ENCODE measurements at regions not wholly inside any gene's neighbourhood (a gene's known extent, or its start where the extent isn't known, plus 50 kb on each side); places are given as distances from the start of the nearest gene placed in this dataset.
"Not testable (repeated sequence)": the region's sequence is repeated elsewhere in the genome, so short reads cannot be mapped to it uniquely, and the experiment has no call there.

DNA sequence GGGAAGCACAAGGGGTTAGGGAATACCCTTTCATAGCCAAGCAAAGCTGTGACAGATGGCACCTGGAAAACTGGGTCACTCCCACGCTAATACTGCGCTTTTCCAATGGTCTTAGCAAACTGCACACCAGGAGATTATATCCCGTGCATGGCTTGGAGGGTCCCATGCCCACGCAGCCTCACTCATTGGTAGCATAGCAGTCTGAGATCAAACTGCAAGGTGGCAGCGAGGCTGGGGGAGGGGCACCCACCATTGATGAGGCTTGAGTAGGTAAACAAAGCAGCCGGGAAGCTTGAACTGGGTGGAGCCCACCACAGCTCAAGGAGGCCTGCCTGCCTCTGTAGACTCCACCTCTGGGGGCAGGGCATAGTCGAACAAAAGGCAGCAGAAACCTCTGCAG lies 63.2 kb upstream of the ADAMTS3 start:
- not testable (repeated sequence) for TF ChIP-seq MAFK (IDR thresholded peaks at IDR 0.05; ENCODE audit: low read depth, low read length); CTCF (conservative IDR thresholded peaks at IDR 0.05; ENCODE audit: low read depth, low read length); CHD1 (IDR thresholded peaks at IDR 0.05; ENCODE audit: low read depth, low read length); MAZ (IDR thresholded peaks at IDR 0.05; ENCODE audit: borderline replicate concordance, low read depth, low read length); POLR2A (IDR thresholded peaks at IDR 0.05; ENCODE audit: low read depth, low read length); SMC3 (IDR thresholded peaks at IDR 0.05; ENCODE audit: low read depth, low read length)
- TF ChIP-seq, protein P1, sequence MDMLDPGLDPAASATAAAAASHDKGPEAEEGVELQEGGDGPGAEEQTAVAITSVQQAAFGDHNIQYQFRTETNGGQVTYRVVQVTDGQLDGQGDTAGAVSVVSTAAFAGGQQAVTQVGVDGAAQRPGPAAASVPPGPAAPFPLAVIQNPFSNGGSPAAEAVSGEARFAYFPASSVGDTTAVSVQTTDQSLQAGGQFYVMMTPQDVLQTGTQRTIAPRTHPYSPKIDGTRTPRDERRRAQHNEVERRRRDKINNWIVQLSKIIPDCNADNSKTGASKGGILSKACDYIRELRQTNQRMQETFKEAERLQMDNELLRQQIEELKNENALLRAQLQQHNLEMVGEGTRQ (IDR thresholded peaks at IDR 0.05; ENCODE audit: low read depth, low read length), result not testable (repeated sequence)

Measured in IMR-90 (cell line).